RWPE2 (cell line): ENCODE measurements at regions not wholly inside any gene's neighbourhood (a gene's known extent, or its start where the extent isn't known, plus 50 kb on each side); places are given as distances from the start of the nearest gene placed in this dataset.

ENCODE experiments used
- ATAC-seq: fragments of 200-7000 bp; cut with Tn5 transposase; 3 replicates; pipeline ENCODE4 v1.9.1; 2021; ENCODE audit warnings: low read depth
- DNase-seq: peaks from one replicate; pipeline ENCODE4 v3.0.0-alpha.2; 2020; ENCODE audit warnings: low spot score
- H3K27ac ChIP-seq: fragments of 450-650 bp; 2 replicates; pipeline ENCODE4 v1.5.1; 2017; ENCODE audit warnings: mild to moderate bottlenecking; ENCODE audit not compliant: poor library complexity, severe bottlenecking
- H3K27me3 ChIP-seq: fragments of 250-450 bp; sonication (Bioruptor Pico); 2 replicates; pipeline ENCODE4 v1.5.1; 2021; ENCODE audit warnings: mild to moderate bottlenecking, moderate library complexity; ENCODE audit not compliant: insufficient read depth, poor library complexity, severe bottlenecking
- H3K36me3 ChIP-seq: fragments of 250-450 bp; sonication (Bioruptor Pico); 2 replicates; pipeline ENCODE4 v1.5.1; 2020; ENCODE audit warnings: low read depth, mild to moderate bottlenecking, moderate library complexity
- H3K4me1 ChIP-seq: fragments of 250-450 bp; sonication (Bioruptor Pico); 2 replicates; pipeline ENCODE4 v1.5.1; 2021; ENCODE audit warnings: mild to moderate bottlenecking, moderate library complexity; ENCODE audit not compliant: insufficient read depth, poor library complexity, severe bottlenecking
- H3K4me3 ChIP-seq: fragments of 250-450 bp; sonication (Bioruptor Pico); 2 replicates; pipeline ENCODE4 v1.5.1; 2021; ENCODE audit warnings: mild to moderate bottlenecking, moderate library complexity; ENCODE audit not compliant: severe bottlenecking
- H3K9me3 ChIP-seq: fragments of 250-450 bp; sonication (Bioruptor Pico); 2 replicates; pipeline ENCODE4 v1.5.1; 2021; ENCODE audit warnings: mild to moderate bottlenecking, moderate library complexity; ENCODE audit not compliant: severe bottlenecking
- TF ChIP-seq, protein P1 (sequence below): fragments of 450-650 bp; IDR thresholded peaks from one replicate; pipeline ENCODE4 v1.5.1; 2017; ENCODE audit warnings: mild to moderate bottlenecking, moderate library complexity; ENCODE audit not compliant: poor library complexity, severe bottlenecking

DNA sequence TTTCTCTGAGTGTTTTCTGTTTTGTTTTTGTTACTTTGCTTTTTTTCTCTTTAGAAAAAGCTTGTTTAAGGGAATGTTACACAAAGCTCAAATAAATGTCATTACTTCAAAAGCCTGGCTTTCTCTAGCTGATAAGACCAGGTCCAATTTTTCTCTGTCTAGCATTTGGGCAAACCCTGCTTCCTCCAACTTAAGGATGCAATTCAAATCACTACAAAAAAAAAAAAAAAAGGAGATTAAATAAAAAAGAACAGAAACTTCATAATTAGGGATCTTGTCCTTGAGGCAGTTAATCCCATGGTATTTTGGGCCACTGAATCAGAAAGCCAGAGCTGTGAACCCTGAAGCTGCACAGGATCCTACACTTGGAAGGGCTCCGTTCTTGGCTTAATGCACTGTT lies 480.8 kb upstream of the KIRREL3 start:
- Histone ChIP-seq H3K27me3 (no peaks in the 10 kb centered on the region), H3K4me1 (no peaks in the 10 kb centered on the region), H3K9me3 (no peaks in the 10 kb centered on the region), H3K36me3 (no peaks in the 10 kb centered on the region), H3K27ac (no peak overlapping the region), H3K4me3 (no peak overlapping the region)
- ATAC-seq, result no peak
- DNase-seq, result no peak
- TF ChIP-seq, protein P1, sequence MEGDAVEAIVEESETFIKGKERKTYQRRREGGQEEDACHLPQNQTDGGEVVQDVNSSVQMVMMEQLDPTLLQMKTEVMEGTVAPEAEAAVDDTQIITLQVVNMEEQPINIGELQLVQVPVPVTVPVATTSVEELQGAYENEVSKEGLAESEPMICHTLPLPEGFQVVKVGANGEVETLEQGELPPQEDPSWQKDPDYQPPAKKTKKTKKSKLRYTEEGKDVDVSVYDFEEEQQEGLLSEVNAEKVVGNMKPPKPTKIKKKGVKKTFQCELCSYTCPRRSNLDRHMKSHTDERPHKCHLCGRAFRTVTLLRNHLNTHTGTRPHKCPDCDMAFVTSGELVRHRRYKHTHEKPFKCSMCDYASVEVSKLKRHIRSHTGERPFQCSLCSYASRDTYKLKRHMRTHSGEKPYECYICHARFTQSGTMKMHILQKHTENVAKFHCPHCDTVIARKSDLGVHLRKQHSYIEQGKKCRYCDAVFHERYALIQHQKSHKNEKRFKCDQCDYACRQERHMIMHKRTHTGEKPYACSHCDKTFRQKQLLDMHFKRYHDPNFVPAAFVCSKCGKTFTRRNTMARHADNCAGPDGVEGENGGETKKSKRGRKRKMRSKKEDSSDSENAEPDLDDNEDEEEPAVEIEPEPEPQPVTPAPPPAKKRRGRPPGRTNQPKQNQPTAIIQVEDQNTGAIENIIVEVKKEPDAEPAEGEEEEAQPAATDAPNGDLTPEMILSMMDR, result no peak

DNA sequence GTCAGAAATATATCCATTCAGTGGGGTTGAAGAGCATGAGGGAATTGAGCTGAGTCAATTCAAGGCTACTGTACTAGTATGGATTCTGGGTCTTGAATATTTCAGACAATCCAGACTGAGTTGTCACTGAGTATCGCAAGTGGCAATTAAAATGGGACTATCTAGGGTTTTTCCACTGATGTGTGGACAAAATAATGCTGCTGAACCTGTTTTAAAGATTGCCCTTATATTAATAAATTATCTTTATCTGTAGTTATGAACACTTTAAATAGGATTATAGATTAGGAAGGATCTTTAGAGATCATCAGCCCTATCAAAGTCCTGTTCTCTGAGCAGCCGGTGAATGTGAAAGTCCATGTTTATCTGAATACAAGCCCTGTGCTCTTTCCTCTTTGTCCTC lies 478.3 kb upstream of the KIRREL3 start:
- Histone ChIP-seq H3K4me1 (no peaks in the 10 kb centered on the region), H3K9me3 (no peaks in the 10 kb centered on the region), H3K36me3 (no peaks in the 10 kb centered on the region), H3K27me3 (no peaks in the 10 kb centered on the region), H3K4me3 (no peak overlapping the region), H3K27ac (no peak overlapping the region)
- ATAC-seq (no peak), DNase-seq (no peak)
- TF ChIP-seq, protein P1, result no peak

DNA sequence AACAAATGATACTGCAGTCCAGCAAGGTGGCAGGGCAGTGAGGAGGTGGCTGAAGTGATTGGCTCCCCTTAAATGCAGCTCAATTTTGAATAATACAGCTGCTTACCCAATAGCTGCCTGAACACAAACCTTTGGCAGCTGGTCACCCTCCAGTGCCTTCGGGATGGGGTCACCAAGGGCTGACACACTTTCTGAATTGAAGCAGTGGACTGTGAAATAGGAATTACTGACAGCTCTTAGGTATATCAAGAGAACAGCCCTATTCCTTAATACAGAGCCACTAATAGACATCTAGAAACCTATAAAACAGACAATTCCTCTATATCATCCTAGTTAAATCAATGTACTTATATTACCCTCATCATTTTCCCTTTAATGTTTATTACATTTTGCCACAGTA lies 474.2 kb upstream of the KIRREL3 start:
- Histone ChIP-seq H3K27ac (no peak overlapping the region), H3K4me3 (no peak overlapping the region), H3K4me1 (no peaks in the 10 kb centered on the region), H3K27me3 (no peaks in the 10 kb centered on the region), H3K9me3 (no peaks in the 10 kb centered on the region), H3K36me3 (no peaks in the 10 kb centered on the region)
- DNase-seq (no peak), ATAC-seq (no peak)
- TF ChIP-seq, protein P1, result no peak

DNA sequence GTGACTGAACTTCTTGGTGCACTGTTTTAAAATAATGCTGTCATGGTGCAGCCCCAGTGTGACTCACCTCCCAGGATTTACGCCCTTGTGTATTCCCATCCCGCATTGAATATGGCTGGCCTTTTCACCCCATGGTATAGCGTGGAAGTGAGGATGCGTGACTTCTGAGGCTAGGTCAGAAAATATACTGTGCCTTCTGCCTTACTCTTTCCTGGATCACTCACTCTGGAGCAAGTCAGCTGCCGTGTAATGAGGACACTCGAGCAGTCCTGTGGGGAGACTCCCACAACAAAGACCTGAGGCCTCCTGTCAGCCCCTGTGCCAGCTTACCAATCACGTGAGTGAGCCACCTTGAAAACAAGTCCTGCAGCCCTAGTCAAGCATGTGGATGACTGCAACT lies 471.9 kb upstream of the KIRREL3 start:
- TF ChIP-seq, protein P1, result no peak
- no peak for ATAC-seq

GRCh38 chr11:127471662-127472061 lies 471.1 kb upstream of the KIRREL3 start:
- H3K36me3 ChIP-seq, result no peaks in the 10 kb centered on the region
- H3K4me1 ChIP-seq, result no peaks in the 10 kb centered on the region
- DNase-seq, result no peak
- ATAC-seq, result no peak
- no peaks in the 10 kb centered on the region for H3K9me3 ChIP-seq
- TF ChIP-seq, protein P1, result no peak
- no peak overlapping the region for H3K27ac ChIP-seq
- no peak overlapping the region for H3K4me3 ChIP-seq
- peaks cover 13% of the 10 kb centered on the region for H3K27me3 ChIP-seq

More for the DNA sequence above, 471.9 kb upstream of the KIRREL3 start:
- no peaks in the 10 kb centered on the region for H3K36me3 ChIP-seq
- no peak overlapping the region for H3K4me3 ChIP-seq
- DNase-seq, result no peak
- no peaks in the 10 kb centered on the region for H3K4me1 ChIP-seq
- H3K27ac ChIP-seq, result no peak overlapping the region
- peaks cover 8% of the 10 kb centered on the region for H3K27me3 ChIP-seq
- H3K9me3 ChIP-seq, result no peaks in the 10 kb centered on the region
